IMR-90 (cell line): ENCODE measurements at regions not wholly inside any gene's neighbourhood (a gene's known extent, or its start where the extent isn't known, plus 50 kb on each side); places are given as distances from the start of the nearest gene placed in this dataset.

Experiments
- ATAC-seq: fragments of 200-7000 bp; cut with Tn5 transposase; 2 replicates; pipeline ENCODE4 v1.9.1; 2020; ENCODE audit warnings: low read depth, mild to moderate bottlenecking, moderate library complexity
- BruUV-seq: library from RNA; stranded (reverse); fragments of 400-500 nt; replicated peaks from 2 replicates; lab custom pipeline; 2021; lab: Mats Ljungman, UMichigan
- CTCF ChIA-PET: fragments of 300-600 bp; formaldehyde crosslinking; extraction: SDS; loops from one replicate; lab custom pipeline; 2021; ENCODE audit warnings: antibody characterized with exemption; lab: Yijun Ruan, JAX
- POLR2A ChIA-PET: fragments of 300-600 bp; sonication (Branson Sonifier 250); formaldehyde crosslinking; loops from one replicate; lab custom pipeline; 2022; ENCODE audit warnings: antibody characterized with exemption; ENCODE audit not compliant: unreplicated experiment; lab: Charles Lee
- DNase-seq: peaks from one replicate; pipeline ENCODE4 v3.0.0; 2013
- H2AFZ ChIP-seq: replicated peaks from 2 replicates; pipeline ENCODE3; 2013; ENCODE audit warnings: low read length, mild to moderate bottlenecking; ENCODE audit not compliant: poor library complexity
- H2AK5ac ChIP-seq: 2 replicates; pipeline ENCODE4 v1.6.1; 2013; ENCODE audit warnings: low read depth, low read length, inconsistent platforms
- H2AK9ac ChIP-seq: replicated peaks from 2 replicates; pipeline ENCODE3; 2013; ENCODE audit warnings: mild to moderate bottlenecking, low read depth, low read length, moderate library complexity; ENCODE audit not compliant: poor library complexity
- H2BK120ac ChIP-seq: 2 replicates; pipeline ENCODE4 v1.6.1; 2013; ENCODE audit warnings: low read depth, low read length, inconsistent platforms
- H2BK15ac ChIP-seq: 3 replicates; pipeline ENCODE4 v1.6.1; 2013; ENCODE audit warnings: low read depth, low read length, inconsistent platforms
- H2BK20ac ChIP-seq: 2 replicates; pipeline ENCODE4 v1.6.1; 2013; ENCODE audit warnings: low read depth, mild to moderate bottlenecking, inconsistent platforms, low read length, moderate library complexity
- H2BK5ac ChIP-seq: 2 replicates; pipeline ENCODE4 v1.6.1; 2013; ENCODE audit warnings: mild to moderate bottlenecking, low read depth, low read length, inconsistent platforms; ENCODE audit not compliant: poor library complexity, severe bottlenecking
- H3K14ac ChIP-seq: replicated peaks from 2 replicates; pipeline ENCODE4 v1.6.1; 2013; ENCODE audit warnings: low read depth, low read length, inconsistent platforms
- H3K18ac ChIP-seq: 2 replicates; pipeline ENCODE4 v1.6.1; 2013; ENCODE audit warnings: low read depth, low read length, control low read depth
- H3K23ac ChIP-seq: 2 replicates; pipeline ENCODE4 v1.6.1; 2013; ENCODE audit warnings: low read depth, low read length, inconsistent platforms
- H3K27ac ChIP-seq: 2 replicates; pipeline ENCODE4 v1.5.1; 2013; ENCODE audit warnings: mild to moderate bottlenecking, control low read depth, low read length; ENCODE audit not compliant: insufficient read depth
- H3K27me3 ChIP-seq: 2 replicates; pipeline ENCODE4 v1.6.1; 2013; ENCODE audit warnings: low read length; ENCODE audit not compliant: control insufficient read depth, insufficient read depth
- H3K36me3 ChIP-seq: 2 replicates; pipeline ENCODE4 v1.6.1; 2013; ENCODE audit warnings: low read length, mixed read lengths; ENCODE audit not compliant: control insufficient read depth, insufficient read depth
- H3K4ac ChIP-seq: 2 replicates; pipeline ENCODE4 v1.6.1; 2013; ENCODE audit warnings: low read depth, low read length, inconsistent platforms
- H3K4me1 ChIP-seq: 2 replicates; pipeline ENCODE4 v1.6.1; 2013; ENCODE audit warnings: low read length, mixed read lengths; ENCODE audit not compliant: control insufficient read depth, insufficient read depth
- H3K4me2 ChIP-seq: 2 replicates; pipeline ENCODE4 v1.6.1; 2013; ENCODE audit warnings: low read depth, mild to moderate bottlenecking, control low read depth, low read length, moderate library complexity
- H3K4me3 ChIP-seq: 2 replicates; pipeline ENCODE4 v1.5.1; 2013; ENCODE audit warnings: low read depth, mild to moderate bottlenecking, control low read depth, low read length, moderate library complexity; ENCODE audit not compliant: insufficient read depth
- H3K56ac ChIP-seq: 2 replicates; pipeline ENCODE4 v1.6.1; 2013; ENCODE audit warnings: low read length, inconsistent platforms; ENCODE audit not compliant: insufficient read depth; ENCODE audit errors: extremely low read depth
- H3K79me1 ChIP-seq, 2 experiments: 2 replicates each; pipeline ENCODE4 v1.6.1; 2013; ENCODE audit warnings: low read length in 2 of 2, inconsistent platforms in 1 of 2, low read depth in 1 of 2
- H3K9ac ChIP-seq: 2 replicates; pipeline ENCODE4 v1.6.1; 2013; ENCODE audit warnings: low read depth, low read length, control low read depth
- H3K9me1 ChIP-seq: 2 replicates; pipeline ENCODE4 v1.6.1; 2013; ENCODE audit warnings: low read length, inconsistent platforms; ENCODE audit not compliant: insufficient read depth
- H3K9me3 ChIP-seq: 2 replicates; pipeline ENCODE4 v1.6.1; 2013; ENCODE audit warnings: low read length; ENCODE audit not compliant: control insufficient read depth, insufficient read depth
- H4K20me1 ChIP-seq: 2 replicates; pipeline ENCODE4 v1.6.1; 2013; ENCODE audit warnings: low read length, inconsistent platforms; ENCODE audit not compliant: insufficient read depth
- H4K5ac ChIP-seq: 2 replicates; pipeline ENCODE4 v1.6.1; 2013; ENCODE audit warnings: mild to moderate bottlenecking, low read depth, low read length, control low read depth
- H4K8ac ChIP-seq, 2 experiments: 2 replicates each; pipeline ENCODE4 v1.6.1; 2013; ENCODE audit warnings: low read depth in 2 of 2, low read length in 2 of 2, control low read depth in 1 of 2, inconsistent platforms in 1 of 2
- H4K91ac ChIP-seq: 2 replicates; pipeline ENCODE4 v1.6.1; 2013; ENCODE audit warnings: low read depth, low read length, inconsistent platforms; ENCODE audit not compliant: insufficient read depth
- CEBPB ChIP-seq: IDR thresholded peaks from 2 replicates; pipeline ENCODE4 v1.6.1; 2012; ENCODE audit warnings: low read depth, low read length, improper control_type of control experiment
- CHD1 ChIP-seq: IDR thresholded peaks from 2 replicates; pipeline ENCODE4 v1.6.1; 2012; ENCODE audit warnings: low read depth, low read length, improper control_type of control experiment
- FOS ChIP-seq: fragments of 150-350 bp; IDR thresholded peaks from 2 replicates; pipeline ENCODE4 v1.6.1; 2016; ENCODE audit warnings: low read depth, low read length
- MAFK ChIP-seq: IDR thresholded peaks from 2 replicates; pipeline ENCODE4 v1.6.1; 2012; ENCODE audit warnings: low read depth, low read length, improper control_type of control experiment
- MAZ ChIP-seq: IDR thresholded peaks from 2 replicates; pipeline ENCODE4 v1.6.1; 2012; ENCODE audit warnings: low read depth, mild to moderate bottlenecking, low read length, improper control_type of control experiment, moderate library complexity, borderline replicate concordance
- RCOR1 ChIP-seq: IDR thresholded peaks from 2 replicates; pipeline ENCODE4 v1.6.1; 2012; ENCODE audit warnings: mild to moderate bottlenecking, low read length, improper control_type of control experiment; ENCODE audit not compliant: insufficient replicate concordance
- WGBS, 2 experiments: methylation state at CpG; one replicate each; pipeline versions ENCODE4 v1.1.5 to v1.1.7; 2013; ENCODE audit warnings: missing lambda C conversion rate in 2 of 2; ENCODE audit not compliant: insufficient read length in 1 of 2; ENCODE audit errors: extremely low coverage in 2 of 2; 5-methylcytosine and 5-hydroxymethylcytosine counted together
- dilution Hi-C: fragments of 300-500 bp; cut with HindIII; formaldehyde crosslinking; loops from one replicate; pipeline ENCODE4 v1.14.3; 2018; ENCODE audit warnings: low sequenced_read_pairs; ENCODE audit not compliant: unreplicated experiment
- in situ Hi-C: fragments of 300-500 bp; cut with MboI; formaldehyde crosslinking; loops from 3 replicates; pipeline ENCODE4 v1.14.3; 2019; ENCODE audit warnings: low sequenced_read_pairs, inconsistent platforms, mixed read lengths
- intact Hi-C: fragments of 100-400 bp; cut with micrococcal nuclease; formaldehyde crosslinking; loops from 2 replicates; pipeline ENCODE4 v1.10.0; 2022

DNA sequence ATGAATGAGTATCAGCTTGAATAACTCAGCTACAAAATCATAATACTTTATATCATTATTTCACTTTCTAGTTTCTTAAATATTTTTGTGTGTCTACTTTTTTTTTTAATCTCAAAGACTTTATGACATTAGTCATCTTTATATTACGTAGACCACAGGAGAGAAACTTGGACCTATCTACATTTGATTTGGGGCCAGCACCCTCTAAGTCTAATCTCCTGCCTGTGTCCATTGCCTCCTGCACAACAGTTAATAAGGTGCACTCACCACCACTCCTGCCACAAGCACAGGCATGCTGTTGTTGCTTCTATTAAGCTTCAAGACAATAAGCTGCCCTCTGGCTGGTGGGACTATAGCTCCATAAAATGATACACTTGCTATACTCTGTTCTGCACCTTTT is 70.4 kb downstream of the DIRAS3 start:
- H3K4me2 ChIP-seq, result no peak overlapping the region
- intact Hi-C loops (no loop called here), dilution Hi-C loops (no loop called here), in situ Hi-C loops (no loop called here)
- no peak overlapping the region for H3K27ac ChIP-seq
- H3K18ac ChIP-seq, result no peak overlapping the region; the same call in 1 of the 2 replicates
- H4K5ac ChIP-seq, result no peak overlapping the region
- no peak overlapping the region for H2BK120ac ChIP-seq
- no peak for ATAC-seq
- no peak overlapping the region for H3K14ac ChIP-seq
- no peak overlapping the region for H3K23ac ChIP-seq
- no TSS peak for BruUV-seq
- no CpG with 5 or more reads among the region's 1 CpG for whole genome bisulfite sequencing, 2 experiments
- CTCF ChIA-PET, result no interaction called here
- H2AFZ ChIP-seq, result no peak overlapping the region
- H2BK15ac ChIP-seq, result peak overlapping the region; percentile 61; the same call in 1 of the 3 replicates
- H3K79me1 ChIP-seq, result no peaks in the 10 kb centered on the region
- H2BK5ac ChIP-seq, result peak overlapping the region; percentile 47
- no peak overlapping the region for H4K8ac ChIP-seq
- H3K9ac ChIP-seq, result no peak overlapping the region
- H3K4ac ChIP-seq, result no peak overlapping the region
- no peaks in the 10 kb centered on the region for H3K36me3 ChIP-seq
- no peaks in the 10 kb centered on the region; the same call in 1 of the 2 replicates for H3K9me1 ChIP-seq
- H3K27me3 ChIP-seq, result no peaks in the 10 kb centered on the region
- H3K4me3 ChIP-seq, result no peak overlapping the region
- no peak overlapping the region for H3K56ac ChIP-seq
- peak overlapping the region; percentile 64; the same call in 1 of the 2 replicates for H2AK5ac ChIP-seq
- H2BK20ac ChIP-seq, result no peak overlapping the region
- no peak for TF ChIP-seq MAFK
- TF ChIP-seq FOS, result no peak
- TF ChIP-seq CEBPB, result no peak
- TF ChIP-seq CHD1, result no peak
- no peak for TF ChIP-seq RCOR1
- no peak for TF ChIP-seq MAZ
- no peak overlapping the region for H2AK9ac ChIP-seq
- DNase-seq, result no peak
- no peak overlapping the region for H4K91ac ChIP-seq
- H3K9me3 ChIP-seq, result no peaks in the 10 kb centered on the region
- POLR2A ChIA-PET, result no interaction called here
- H4K20me1 ChIP-seq, result no peaks in the 10 kb centered on the region
- H3K4me1 ChIP-seq, result no peaks in the 10 kb centered on the region; the same call in 1 of the 2 replicates
